GM13977 (cell line): ENCODE measurements at regions not wholly inside any gene's neighbourhood (a gene's known extent, or its start where the extent isn't known, plus 50 kb on each side); places are given as distances from the start of the nearest gene placed in this dataset.

Source experiments
- DNase-seq: peaks from one replicate; pipeline ENCODE4 v3.0.0; 2012; ENCODE audit warnings: low spot score
- in situ Hi-C: fragments of 300-500 bp; cut with MboI; formaldehyde crosslinking; loops from one replicate; pipeline ENCODE4 v1.12.0; 2022; ENCODE audit warnings: low sequenced_read_pairs, low pct_unique_long_range_greater_than_20kb, mixed read lengths, inconsistent platforms; ENCODE audit not compliant: unreplicated experiment
- TF ChIP-seq, protein P1 (sequence below): IDR thresholded peaks from 2 replicates; pipeline ENCODE4 v1.5.1; 2012; ENCODE audit warnings: mild to moderate bottlenecking, control low read depth; ENCODE audit not compliant: insufficient read depth; ENCODE audit errors: extremely low read depth, missing control alignments

DNA sequence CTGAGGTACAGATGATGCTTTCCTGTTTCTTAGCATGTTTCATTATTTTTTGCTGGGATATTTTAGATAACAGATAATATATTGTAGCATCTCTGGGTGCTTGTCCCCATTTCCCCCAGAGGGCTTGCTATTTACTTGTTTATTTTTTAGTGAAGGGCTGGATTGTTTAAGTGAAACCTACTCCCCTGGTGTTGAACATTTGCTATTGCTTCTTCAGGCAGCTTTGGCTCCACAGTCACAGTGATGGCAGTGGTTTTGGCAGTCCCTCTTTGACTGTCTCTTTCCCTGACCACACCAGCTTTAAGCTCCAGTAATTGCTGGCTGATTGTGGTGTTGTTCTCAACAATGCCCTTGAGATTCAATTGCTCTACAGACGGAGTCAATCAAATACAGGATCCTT is 128.9 kb downstream of the KLF13 start:
- TF ChIP-seq, protein P1, sequence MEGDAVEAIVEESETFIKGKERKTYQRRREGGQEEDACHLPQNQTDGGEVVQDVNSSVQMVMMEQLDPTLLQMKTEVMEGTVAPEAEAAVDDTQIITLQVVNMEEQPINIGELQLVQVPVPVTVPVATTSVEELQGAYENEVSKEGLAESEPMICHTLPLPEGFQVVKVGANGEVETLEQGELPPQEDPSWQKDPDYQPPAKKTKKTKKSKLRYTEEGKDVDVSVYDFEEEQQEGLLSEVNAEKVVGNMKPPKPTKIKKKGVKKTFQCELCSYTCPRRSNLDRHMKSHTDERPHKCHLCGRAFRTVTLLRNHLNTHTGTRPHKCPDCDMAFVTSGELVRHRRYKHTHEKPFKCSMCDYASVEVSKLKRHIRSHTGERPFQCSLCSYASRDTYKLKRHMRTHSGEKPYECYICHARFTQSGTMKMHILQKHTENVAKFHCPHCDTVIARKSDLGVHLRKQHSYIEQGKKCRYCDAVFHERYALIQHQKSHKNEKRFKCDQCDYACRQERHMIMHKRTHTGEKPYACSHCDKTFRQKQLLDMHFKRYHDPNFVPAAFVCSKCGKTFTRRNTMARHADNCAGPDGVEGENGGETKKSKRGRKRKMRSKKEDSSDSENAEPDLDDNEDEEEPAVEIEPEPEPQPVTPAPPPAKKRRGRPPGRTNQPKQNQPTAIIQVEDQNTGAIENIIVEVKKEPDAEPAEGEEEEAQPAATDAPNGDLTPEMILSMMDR: no peak
- DNase-seq: no peak
- in situ Hi-C loops: no loop called here

DNA sequence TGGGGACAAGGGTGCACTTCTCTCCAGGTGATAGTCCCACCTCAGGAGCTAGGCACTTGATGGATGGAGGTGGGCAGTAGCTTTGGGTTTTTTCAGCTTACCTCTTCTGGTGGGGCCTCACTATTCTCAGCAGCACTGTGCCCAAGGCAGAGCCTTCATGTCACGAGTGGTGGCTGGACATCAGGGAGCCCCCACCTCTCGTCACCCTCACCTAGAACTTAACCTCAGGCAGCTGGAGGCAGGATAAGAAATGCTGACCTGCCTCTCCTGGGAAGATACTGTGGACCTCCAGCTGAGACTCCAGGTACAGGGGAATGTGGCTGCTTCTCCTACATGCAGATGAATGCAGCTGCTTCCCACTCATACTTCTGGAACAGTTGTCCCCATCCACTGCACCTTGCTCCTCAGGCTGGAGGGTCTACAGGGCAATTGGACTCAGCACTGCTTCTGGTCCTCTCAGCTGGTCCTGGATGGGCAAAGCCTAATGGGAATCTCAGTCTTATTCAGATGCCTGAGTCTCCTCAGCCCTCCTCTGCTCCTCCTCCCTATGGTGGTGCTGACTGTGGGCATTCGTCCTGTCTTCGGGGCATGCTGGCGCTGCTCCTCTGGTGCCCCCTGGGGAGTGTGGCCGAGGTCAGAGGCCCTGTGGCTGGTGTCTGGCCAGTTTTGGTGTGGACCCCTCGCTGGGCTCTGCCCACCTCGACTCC is 129.9 kb downstream of the KLF13 start:
- no peak for DNase-seq
- in situ Hi-C loops: no loop called here
- TF ChIP-seq, protein P1: no peak

- no peak for DNase-seq
- TF ChIP-seq, protein P1: no peak
- in situ Hi-C loops: no loop called here
Observed at GRCh38 chr15:31457161-31457560, 130.5 kb downstream of the KLF13 start.

DNA sequence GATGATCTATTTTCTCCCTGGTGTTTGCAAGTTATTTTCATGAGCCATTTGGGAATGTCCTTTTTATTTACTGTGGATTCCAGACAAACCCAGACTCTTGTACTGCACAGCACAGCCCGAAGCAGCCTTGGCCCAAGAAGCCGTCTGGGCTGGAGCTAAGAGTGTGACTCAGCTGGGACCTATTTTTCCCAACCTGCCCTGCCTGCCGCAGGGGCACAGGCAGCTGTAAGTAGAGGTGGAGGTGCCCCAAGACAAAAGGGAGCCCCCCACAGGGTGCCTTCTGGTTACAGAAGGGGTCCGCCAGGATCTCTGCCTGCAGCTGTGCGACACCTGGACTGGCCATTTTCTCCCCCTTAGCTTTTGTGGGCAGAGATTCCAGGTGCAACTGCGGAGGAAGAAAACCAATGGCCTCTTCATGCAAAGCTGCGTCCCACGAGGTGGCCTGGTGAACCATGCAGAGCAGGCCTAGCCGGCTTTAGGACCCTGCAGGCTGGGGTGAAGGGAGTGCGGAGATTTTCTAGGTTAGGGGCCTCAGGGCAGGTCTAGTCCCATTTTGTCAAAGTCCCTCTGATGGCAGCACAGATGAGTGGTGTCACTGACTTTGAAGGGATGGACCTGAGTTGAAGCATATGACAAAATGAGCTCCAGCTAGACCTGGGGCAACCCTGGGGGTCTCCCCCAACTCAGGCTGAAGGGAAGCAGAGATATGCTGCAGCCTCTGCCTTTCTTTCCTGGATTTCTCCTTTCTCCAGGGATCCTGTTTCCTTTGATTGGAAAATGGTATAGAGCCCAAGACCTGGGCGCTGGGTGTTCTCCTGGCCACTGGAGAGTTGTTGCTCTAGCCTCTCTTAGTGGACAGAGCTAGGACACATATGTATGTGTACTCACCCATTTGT is 131.2 kb downstream of the KLF13 start:
- DNase-seq: no peak
- TF ChIP-seq, protein P1: no peak
- in situ Hi-C loops: no loop called here

- TF ChIP-seq, protein P1: no peak
- in situ Hi-C loops: no loop called here
- DNase-seq: peak; percentile 82
Observed at GRCh38 chr15:31458596-31459399, 132.2 kb downstream of the KLF13 start.

- no peak for DNase-seq
- in situ Hi-C loops: no loop called here
- TF ChIP-seq, protein P1: no peak
Observed at GRCh38 chr15:31459400-31459748, 132.7 kb downstream of the KLF13 start.
